K562 (cell line): ENCODE measurements at regions not wholly inside any gene's neighbourhood (a gene's known extent, or its start where the extent isn't known, plus 50 kb on each side); places are given as distances from the start of the nearest gene placed in this dataset.

Experiments
- ATAC-seq: fragments of 200-7000 bp; cut with Tn5 transposase; 3 replicates; pipeline ENCODE4 v1.9.1; 2020; ENCODE audit warnings: moderate library complexity
- BruUV-seq: library from RNA; stranded (reverse); fragments of 400-500 nt; replicated peaks from 2 replicates; lab custom pipeline; 2021; lab: Mats Ljungman, UMichigan
- CTCF ChIA-PET: fragments of 300-600 bp; formaldehyde crosslinking; extraction: SDS; loops from one replicate; lab custom pipeline; 2021; ENCODE audit warnings: low intra/inter-chr PET ratio; lab: Yijun Ruan, JAX
- POLR2A ChIA-PET: fragments of 300-600, 350-650 bp; sonication (Branson Sonifier 250); formaldehyde crosslinking; extraction: SDS; loops from one replicate; lab custom pipeline; 2021; ENCODE audit warnings: antibody characterized with exemption, inconsistent platforms; lab: Yijun Ruan, JAX
- DNase-seq, 4 experiments: peaks; one replicate each; pipeline versions ENCODE4 v3.0.0 to v3.0.0-alpha.2; 2011 to 2018; ENCODE audit warnings: low spot score in 3 of 4, mixed read lengths in 3 of 4; ENCODE audit errors: extremely low read depth in 1 of 4
- FAIRE-seq: peaks from 2 replicates; lab custom pipeline; 2011; peaks lifted over from hg19 to GRCh38; lab: Jason Lieb, UNC
- H2AFZ ChIP-seq: 2 replicates; pipeline ENCODE4 v1.6.0; 2011; ENCODE audit warnings: low read depth, low read length, control low read depth, inconsistent platforms
- H3K27ac ChIP-seq: fragments of 200-600 bp; 3 replicates; pipeline ENCODE4 v1.8.0; 2011; ENCODE audit warnings: low read depth, mild to moderate bottlenecking, control low read depth, inconsistent platforms, low read length, moderate library complexity, mixed read lengths; ENCODE audit errors: extremely low read depth
- H3K27me3 ChIP-seq, 2 experiments: fragments of 300-600 bp in 1 of 2; 2 replicates in 1 of 2; 3 replicates in 1 of 2; pipeline versions ENCODE4 v1.6.0 to v1.8.0; 2011; ENCODE audit warnings: inconsistent platforms in 2 of 2, low read length in 2 of 2, mild to moderate bottlenecking in 1 of 2, mixed read lengths in 1 of 2, moderate library complexity in 1 of 2; ENCODE audit not compliant: control insufficient read depth in 2 of 2, insufficient read depth in 2 of 2
- H3K36me3 ChIP-seq: fragments of 300-600 bp; 3 replicates; pipeline ENCODE4 v1.8.0; 2011; ENCODE audit warnings: mild to moderate bottlenecking, low read length, inconsistent platforms; ENCODE audit not compliant: control insufficient read depth, insufficient read depth
- H3K4me1 ChIP-seq, 2 experiments: fragments of 200-600 bp in 1 of 2; replicated peaks in 1 of 2; 2 replicates in 1 of 2; 3 replicates in 1 of 2; pipeline versions ENCODE4 v1.5.1 to v1.8.0; 2011; ENCODE audit warnings: inconsistent platforms in 2 of 2, low read length in 2 of 2, mild to moderate bottlenecking in 1 of 2, mixed read lengths in 1 of 2, moderate library complexity in 1 of 2; ENCODE audit not compliant: control insufficient read depth in 2 of 2, insufficient read depth in 2 of 2
- H3K4me2 ChIP-seq: 2 replicates; pipeline ENCODE4 v1.6.1; 2011; ENCODE audit warnings: low read length, control low read depth, inconsistent platforms, mixed read lengths; ENCODE audit not compliant: insufficient read depth
- H3K4me3 ChIP-seq: fragments of 200-600 bp; sonication (generic), shearing (Covaris generic); 2 replicates; pipeline ENCODE4 v1.5.1; 2016; ENCODE audit warnings: control low read depth, inconsistent platforms
- H3K79me2 ChIP-seq: fragments of 200-600 bp; 3 replicates; pipeline ENCODE4 v1.8.0; 2011; ENCODE audit warnings: low read length, inconsistent platforms; ENCODE audit not compliant: control insufficient read depth, insufficient read depth
- H3K9ac ChIP-seq, 2 experiments: 2 replicates each; pipeline versions ENCODE4 v1.6.0 to v1.6.1; 2011; ENCODE audit warnings: low read depth in 2 of 2, low read length in 2 of 2, control low read depth in 1 of 2, inconsistent platforms in 1 of 2, mild to moderate bottlenecking in 1 of 2, mixed read lengths in 1 of 2; ENCODE audit not compliant: insufficient read depth in 1 of 2
- H3K9me1 ChIP-seq: one replicate; pipeline ENCODE4 v1.6.0; 2011; ENCODE audit warnings: inconsistent platforms, mild to moderate bottlenecking, low read length, moderate library complexity; ENCODE audit not compliant: control insufficient read depth, insufficient read depth
- H3K9me3 ChIP-seq: replicated peaks from 2 replicates; pipeline ENCODE4 v1.5.1; 2011; ENCODE audit warnings: low read depth, low read length, inconsistent platforms; ENCODE audit not compliant: control insufficient read depth, insufficient read depth
- H4K20me1 ChIP-seq: replicated peaks from 2 replicates; pipeline ENCODE4 v1.6.1; 2011; ENCODE audit warnings: low read length, inconsistent platforms, mixed read lengths; ENCODE audit not compliant: control insufficient read depth, insufficient read depth
- CAMTA2 ChIP-seq: fragments of 250-450 bp; sonication (Bioruptor Pico); conservative IDR thresholded peaks from 2 replicates; pipeline ENCODE4 v1.5.1; 2022
- CEBPB ChIP-seq: fragments of 450-650 bp; IDR thresholded peaks from 2 replicates; pipeline ENCODE4 v1.6.1; 2016; ENCODE audit warnings: missing genetic modification characterization, missing compliant biosample characterization
- E2F6 ChIP-seq, 2 experiments: IDR thresholded peaks; 2 replicates each; pipeline ENCODE4 v1.6.1; 2011; ENCODE audit warnings: borderline replicate concordance in 1 of 2, control low read depth in 1 of 2, low read depth in 1 of 2, low read length in 1 of 2, mild to moderate bottlenecking in 1 of 2, mixed read lengths in 1 of 2, moderate library complexity in 1 of 2; ENCODE audit not compliant: insufficient read depth in 1 of 2, insufficient read length in 1 of 2, poor library complexity in 1 of 2, severe bottlenecking in 1 of 2; ENCODE audit errors: extremely low read depth in 1 of 2
- HBP1 ChIP-seq: fragments of 450-650 bp; formaldehyde crosslinking; IDR thresholded peaks from 2 replicates; pipeline ENCODE4 v1.4.0; 2022; ENCODE audit warnings: missing genetic modification characterization
- U2AF1 ChIP-seq: fragments of 200-400 bp; formaldehyde crosslinking; optimal IDR thresholded peaks from 2 replicates; pipeline ENCODE3; 2017; ENCODE audit warnings: mild to moderate bottlenecking, low read depth, low read length, moderate library complexity
- VEZF1 ChIP-seq: fragments of 200-800 bp; sonication (Bioruptor generic); IDR thresholded peaks from 2 replicates; pipeline ENCODE4 v1.6.1; 2017; ENCODE audit warnings: missing genetic modification characterization, missing compliant biosample characterization
- ZNF133 ChIP-seq: fragments of 250-450 bp; sonication (Bioruptor Pico); IDR thresholded peaks from 2 replicates; pipeline ENCODE4 v1.4.0; 2020; ENCODE audit warnings: mild to moderate bottlenecking
- ZNF518B ChIP-seq: fragments of 250-450 bp; sonication (Bioruptor Pico); IDR thresholded peaks from 2 replicates; pipeline ENCODE4 v1.5.0; 2021; ENCODE audit warnings: mild to moderate bottlenecking, moderate library complexity
- WGBS: fragments of 100-300 bp; shearing (Covaris generic); methylation state at CpG from one replicate; pipeline ENCODE4 v1.1.6; 2016; ENCODE audit warnings: low coverage, mixed read lengths; ENCODE audit not compliant: insufficient coverage; ENCODE audit errors: missing lambda C conversion rate; 5-methylcytosine and 5-hydroxymethylcytosine counted together
- in situ Hi-C: fragments of 300-500 bp; cut with MboI; formaldehyde crosslinking; loops from 4 replicates; pipeline ENCODE4 v1.15.0; 2018; ENCODE audit warnings: inconsistent platforms, mixed read lengths
- intact Hi-C: fragments of 100-400 bp; cut with micrococcal nuclease; formaldehyde crosslinking; loops from 2 replicates; pipeline ENCODE4 v1.14.2; 2022
- TF ChIP-seq, protein P1 (sequence below), 2 experiments: fragments of 450-650 bp in 1 of 2; IDR thresholded peaks; 2 replicates each; pipeline ENCODE4 v1.6.1; 2011 to 2017; ENCODE audit warnings: low read depth in 2 of 2, antibody characterized with exemption in 1 of 2, borderline replicate concordance in 1 of 2, low read length in 1 of 2, mild to moderate bottlenecking in 1 of 2, mixed read lengths in 1 of 2; ENCODE audit not compliant: control insufficient read depth in 1 of 2

DNA sequence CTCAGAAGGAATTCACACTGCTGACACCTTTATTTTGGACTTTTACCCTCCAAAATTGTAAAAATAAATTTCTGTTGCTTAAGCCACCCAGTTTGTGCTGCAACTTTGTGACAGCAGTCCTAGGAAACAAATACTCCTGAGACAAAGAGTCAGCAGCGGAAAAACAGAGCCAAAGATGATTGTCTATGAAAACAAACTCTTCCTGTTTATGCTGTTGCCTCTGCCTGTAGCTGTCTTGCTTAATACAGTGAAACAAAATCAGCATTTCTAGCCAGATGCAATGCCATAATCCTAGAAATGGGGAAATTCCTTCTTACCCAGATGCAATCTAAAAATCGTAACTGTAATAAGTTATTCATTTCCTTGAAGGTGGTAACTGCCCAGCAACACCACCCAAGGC is 387.5 kb upstream of the ATP11B start (continued):
- TF ChIP-seq ZNF518B (CRISPR knock-in tag), result no peak
- TF ChIP-seq ZNF133 (CRISPR knock-in tag), result no peak
- no peak for TF ChIP-seq VEZF1 (CRISPR knock-in tag)

DNA sequence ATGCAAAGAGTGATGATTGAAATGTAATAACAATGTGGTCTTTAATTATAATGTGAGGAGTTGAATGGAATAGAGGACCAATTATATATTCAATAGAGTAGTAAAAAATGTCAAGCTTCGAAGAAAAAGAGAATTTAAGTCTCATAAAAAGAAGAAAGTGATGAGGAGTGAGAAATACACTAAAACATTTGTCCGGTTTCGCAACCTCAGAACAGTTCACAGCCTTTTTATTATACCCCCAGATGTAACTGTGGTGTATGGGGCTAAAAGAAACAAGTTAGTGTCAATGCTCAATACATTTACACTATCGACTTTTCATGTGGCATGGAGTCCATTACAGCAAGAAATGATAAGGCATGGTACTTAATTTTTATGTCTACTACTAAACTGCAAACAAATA is 386.5 kb upstream of the ATP11B start:
- BruUV-seq, result no TSS peak
- Histone ChIP-seq H2AFZ (no peak overlapping the region), H3K27me3 (no peaks in the 10 kb centered on the region), H3K27ac (no peak overlapping the region), H3K9me3 (no peaks in the 10 kb centered on the region), H3K4me3 (no peak overlapping the region), H3K79me2 (no peaks in the 10 kb centered on the region), H3K36me3 (no peaks in the 10 kb centered on the region), H3K4me1 (no peaks in the 10 kb centered on the region), H3K9ac (no peak overlapping the region), H4K20me1 (no peaks in the 10 kb centered on the region), H3K9me1 (no peaks in the 10 kb centered on the region), H3K4me2 (no peak overlapping the region)
- ATAC-seq (no peak), FAIRE-seq (no peak), DNase-seq (no peak)
- CTCF ChIA-PET, result no interaction called here
- POLR2A ChIA-PET, result no interaction called here
- intact Hi-C loops (no loop called here), in situ Hi-C loops (no loop called here)
- WGBS, result 19% methylated on average over 4 of the region's 4 CpGs
- TF ChIP-seq CEBPB (no peak; the same call in 1 of the 2 replicates), E2F6 (IDR thresholded peaks at IDR 0.05; ENCODE audit: borderline replicate concordance in 1 of 2, extremely low read depth in 1 of 2, insufficient read depth in 1 of 2, insufficient read length in 1 of 2, low read depth in 1 of 2, low read length in 1 of 2, poor library complexity in 1 of 2, severe bottlenecking in 1 of 2) (no peak), HBP1 (CRISPR knock-in tag) (no peak), CAMTA2 (CRISPR knock-in tag) (no peak), U2AF1 (no peak)
- TF ChIP-seq, protein P1, sequence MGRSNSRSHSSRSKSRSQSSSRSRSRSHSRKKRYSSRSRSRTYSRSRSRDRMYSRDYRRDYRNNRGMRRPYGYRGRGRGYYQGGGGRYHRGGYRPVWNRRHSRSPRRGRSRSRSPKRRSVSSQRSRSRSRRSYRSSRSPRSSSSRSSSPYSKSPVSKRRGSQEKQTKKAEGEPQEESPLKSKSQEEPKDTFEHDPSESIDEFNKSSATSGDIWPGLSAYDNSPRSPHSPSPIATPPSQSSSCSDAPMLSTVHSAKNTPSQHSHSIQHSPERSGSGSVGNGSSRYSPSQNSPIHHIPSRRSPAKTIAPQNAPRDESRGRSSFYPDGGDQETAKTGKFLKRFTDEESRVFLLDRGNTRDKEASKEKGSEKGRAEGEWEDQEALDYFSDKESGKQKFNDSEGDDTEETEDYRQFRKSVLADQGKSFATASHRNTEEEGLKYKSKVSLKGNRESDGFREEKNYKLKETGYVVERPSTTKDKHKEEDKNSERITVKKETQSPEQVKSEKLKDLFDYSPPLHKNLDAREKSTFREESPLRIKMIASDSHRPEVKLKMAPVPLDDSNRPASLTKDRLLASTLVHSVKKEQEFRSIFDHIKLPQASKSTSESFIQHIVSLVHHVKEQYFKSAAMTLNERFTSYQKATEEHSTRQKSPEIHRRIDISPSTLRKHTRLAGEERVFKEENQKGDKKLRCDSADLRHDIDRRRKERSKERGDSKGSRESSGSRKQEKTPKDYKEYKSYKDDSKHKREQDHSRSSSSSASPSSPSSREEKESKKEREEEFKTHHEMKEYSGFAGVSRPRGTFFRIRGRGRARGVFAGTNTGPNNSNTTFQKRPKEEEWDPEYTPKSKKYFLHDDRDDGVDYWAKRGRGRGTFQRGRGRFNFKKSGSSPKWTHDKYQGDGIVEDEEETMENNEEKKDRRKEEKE (IDR thresholded peaks at IDR 0.05; ENCODE audit: borderline replicate concordance in 1 of 2, control insufficient read depth in 1 of 2, low read depth in 2 of 2, low read length in 1 of 2), result no peak
